C4-2B (cell line): ENCODE measurements at regions not wholly inside any gene's neighbourhood (a gene's known extent, or its start where the extent isn't known, plus 50 kb on each side); places are given as distances from the start of the nearest gene placed in this dataset.

ENCODE experiments used
- CTCF ChIP-seq: fragments of 450-650 bp; conservative IDR thresholded peaks from 2 replicates; pipeline ENCODE4 v1.5.1; 2017; ENCODE audit warnings: mild to moderate bottlenecking
- ZFX ChIP-seq: fragments of 450-650 bp; IDR thresholded peaks from 2 replicates; pipeline ENCODE4 v1.6.1; 2017

GRCh38 chr10:128522551-128523308 is 396.5 kb upstream of the MKI67 start:
- TF ChIP-seq CTCF (no peak), ZFX (no peak)
